IMR-90 (cell line): ENCODE measurements at regions not wholly inside any gene's neighbourhood (a gene's known extent, or its start where the extent isn't known, plus 50 kb on each side); places are given as distances from the start of the nearest gene placed in this dataset.

ENCODE experiments used
- ATAC-seq: fragments of 200-7000 bp; cut with Tn5 transposase; 2 replicates; pipeline ENCODE4 v1.9.1; 2020; ENCODE audit warnings: low read depth, mild to moderate bottlenecking, moderate library complexity
- BruUV-seq: library from RNA; stranded (reverse); fragments of 400-500 nt; replicated peaks from 2 replicates; lab custom pipeline; 2021; lab: Mats Ljungman, UMichigan
- CTCF ChIA-PET: fragments of 300-600 bp; formaldehyde crosslinking; extraction: SDS; loops from one replicate; lab custom pipeline; 2021; ENCODE audit warnings: antibody characterized with exemption; lab: Yijun Ruan, JAX
- POLR2A ChIA-PET: fragments of 300-600 bp; sonication (Branson Sonifier 250); formaldehyde crosslinking; loops from one replicate; lab custom pipeline; 2022; ENCODE audit warnings: antibody characterized with exemption; ENCODE audit not compliant: unreplicated experiment; lab: Charles Lee
- DNase-seq: peaks from one replicate; pipeline ENCODE4 v3.0.0; 2013
- H2AFZ ChIP-seq: replicated peaks from 2 replicates; pipeline ENCODE3; 2013; ENCODE audit warnings: low read length, mild to moderate bottlenecking; ENCODE audit not compliant: poor library complexity
- H2AK5ac ChIP-seq: 2 replicates; pipeline ENCODE4 v1.6.1; 2013; ENCODE audit warnings: low read depth, low read length, inconsistent platforms
- H2AK9ac ChIP-seq: replicated peaks from 2 replicates; pipeline ENCODE3; 2013; ENCODE audit warnings: mild to moderate bottlenecking, low read depth, low read length, moderate library complexity; ENCODE audit not compliant: poor library complexity
- H2BK120ac ChIP-seq: 2 replicates; pipeline ENCODE4 v1.6.1; 2013; ENCODE audit warnings: low read depth, low read length, inconsistent platforms
- H2BK15ac ChIP-seq: 3 replicates; pipeline ENCODE4 v1.6.1; 2013; ENCODE audit warnings: low read depth, low read length, inconsistent platforms
- H2BK20ac ChIP-seq: 2 replicates; pipeline ENCODE4 v1.6.1; 2013; ENCODE audit warnings: low read depth, mild to moderate bottlenecking, inconsistent platforms, low read length, moderate library complexity
- H2BK5ac ChIP-seq: 2 replicates; pipeline ENCODE4 v1.6.1; 2013; ENCODE audit warnings: mild to moderate bottlenecking, low read depth, low read length, inconsistent platforms; ENCODE audit not compliant: poor library complexity, severe bottlenecking
- H3K14ac ChIP-seq: replicated peaks from 2 replicates; pipeline ENCODE4 v1.6.1; 2013; ENCODE audit warnings: low read depth, low read length, inconsistent platforms
- H3K18ac ChIP-seq: 2 replicates; pipeline ENCODE4 v1.6.1; 2013; ENCODE audit warnings: low read depth, low read length, control low read depth
- H3K23ac ChIP-seq: 2 replicates; pipeline ENCODE4 v1.6.1; 2013; ENCODE audit warnings: low read depth, low read length, inconsistent platforms
- H3K27ac ChIP-seq: 2 replicates; pipeline ENCODE4 v1.5.1; 2013; ENCODE audit warnings: mild to moderate bottlenecking, control low read depth, low read length; ENCODE audit not compliant: insufficient read depth
- H3K27me3 ChIP-seq: 2 replicates; pipeline ENCODE4 v1.6.1; 2013; ENCODE audit warnings: low read length; ENCODE audit not compliant: control insufficient read depth, insufficient read depth
- H3K36me3 ChIP-seq: 2 replicates; pipeline ENCODE4 v1.6.1; 2013; ENCODE audit warnings: low read length, mixed read lengths; ENCODE audit not compliant: control insufficient read depth, insufficient read depth
- H3K4ac ChIP-seq: 2 replicates; pipeline ENCODE4 v1.6.1; 2013; ENCODE audit warnings: low read depth, low read length, inconsistent platforms
- H3K4me1 ChIP-seq: 2 replicates; pipeline ENCODE4 v1.6.1; 2013; ENCODE audit warnings: low read length, mixed read lengths; ENCODE audit not compliant: control insufficient read depth, insufficient read depth
- H3K4me2 ChIP-seq: 2 replicates; pipeline ENCODE4 v1.6.1; 2013; ENCODE audit warnings: low read depth, mild to moderate bottlenecking, control low read depth, low read length, moderate library complexity
- H3K4me3 ChIP-seq: 2 replicates; pipeline ENCODE4 v1.5.1; 2013; ENCODE audit warnings: low read depth, mild to moderate bottlenecking, control low read depth, low read length, moderate library complexity; ENCODE audit not compliant: insufficient read depth
- H3K56ac ChIP-seq: 2 replicates; pipeline ENCODE4 v1.6.1; 2013; ENCODE audit warnings: low read length, inconsistent platforms; ENCODE audit not compliant: insufficient read depth; ENCODE audit errors: extremely low read depth
- H3K79me1 ChIP-seq, 2 experiments: 2 replicates each; pipeline ENCODE4 v1.6.1; 2013; ENCODE audit warnings: low read length in 2 of 2, inconsistent platforms in 1 of 2, low read depth in 1 of 2
- H3K9ac ChIP-seq: 2 replicates; pipeline ENCODE4 v1.6.1; 2013; ENCODE audit warnings: low read depth, low read length, control low read depth
- H3K9me1 ChIP-seq: 2 replicates; pipeline ENCODE4 v1.6.1; 2013; ENCODE audit warnings: low read length, inconsistent platforms; ENCODE audit not compliant: insufficient read depth
- H3K9me3 ChIP-seq: 2 replicates; pipeline ENCODE4 v1.6.1; 2013; ENCODE audit warnings: low read length; ENCODE audit not compliant: control insufficient read depth, insufficient read depth
- H4K20me1 ChIP-seq: 2 replicates; pipeline ENCODE4 v1.6.1; 2013; ENCODE audit warnings: low read length, inconsistent platforms; ENCODE audit not compliant: insufficient read depth
- H4K5ac ChIP-seq: 2 replicates; pipeline ENCODE4 v1.6.1; 2013; ENCODE audit warnings: mild to moderate bottlenecking, low read depth, low read length, control low read depth
- H4K8ac ChIP-seq, 2 experiments: 2 replicates each; pipeline ENCODE4 v1.6.1; 2013; ENCODE audit warnings: low read depth in 2 of 2, low read length in 2 of 2, control low read depth in 1 of 2, inconsistent platforms in 1 of 2
- H4K91ac ChIP-seq: 2 replicates; pipeline ENCODE4 v1.6.1; 2013; ENCODE audit warnings: low read depth, low read length, inconsistent platforms; ENCODE audit not compliant: insufficient read depth
- BHLHE40 ChIP-seq: fragments of 150-350 bp; IDR thresholded peaks from 2 replicates; pipeline ENCODE4 v1.6.1; 2016; ENCODE audit warnings: mild to moderate bottlenecking, low read depth, low read length
- CEBPB ChIP-seq: IDR thresholded peaks from 2 replicates; pipeline ENCODE4 v1.6.1; 2012; ENCODE audit warnings: low read depth, low read length, improper control_type of control experiment
- CHD1 ChIP-seq: IDR thresholded peaks from 2 replicates; pipeline ENCODE4 v1.6.1; 2012; ENCODE audit warnings: low read depth, low read length, improper control_type of control experiment
- CTCF ChIP-seq: conservative IDR thresholded peaks from 2 replicates; pipeline ENCODE4 v1.5.1; 2012; ENCODE audit warnings: mild to moderate bottlenecking, low read depth, low read length, improper control_type of control experiment
- ELK1 ChIP-seq: fragments of 150-350 bp; IDR thresholded peaks from 2 replicates; pipeline ENCODE4 v1.6.1; 2016; ENCODE audit warnings: low read depth, mild to moderate bottlenecking, low read length, moderate library complexity, borderline replicate concordance
- FOS ChIP-seq: fragments of 150-350 bp; IDR thresholded peaks from 2 replicates; pipeline ENCODE4 v1.6.1; 2016; ENCODE audit warnings: low read depth, low read length
- MAFK ChIP-seq: IDR thresholded peaks from 2 replicates; pipeline ENCODE4 v1.6.1; 2012; ENCODE audit warnings: low read depth, low read length, improper control_type of control experiment
- MAZ ChIP-seq: IDR thresholded peaks from 2 replicates; pipeline ENCODE4 v1.6.1; 2012; ENCODE audit warnings: low read depth, mild to moderate bottlenecking, low read length, improper control_type of control experiment, moderate library complexity, borderline replicate concordance
- MXI1 ChIP-seq: IDR thresholded peaks from 2 replicates; pipeline ENCODE4 v1.6.1; 2012; ENCODE audit warnings: low read depth, mild to moderate bottlenecking, low read length, moderate library complexity, borderline replicate concordance
- NFE2L2 ChIP-seq: fragments of 150-350 bp; IDR thresholded peaks from 2 replicates; pipeline ENCODE4 v1.6.1; 2016; ENCODE audit warnings: low read depth, mild to moderate bottlenecking, low read length
- POLR2A ChIP-seq: IDR thresholded peaks from 2 replicates; pipeline ENCODE4 v1.6.1; 2012; ENCODE audit warnings: mild to moderate bottlenecking, low read depth, low read length
- RAD21 ChIP-seq: IDR thresholded peaks from 2 replicates; pipeline ENCODE4 v1.6.1; 2012; ENCODE audit warnings: low read length, improper control_type of control experiment
- RCOR1 ChIP-seq: IDR thresholded peaks from 2 replicates; pipeline ENCODE4 v1.6.1; 2012; ENCODE audit warnings: mild to moderate bottlenecking, low read length, improper control_type of control experiment; ENCODE audit not compliant: insufficient replicate concordance
- RFX5 ChIP-seq: IDR thresholded peaks from 2 replicates; pipeline ENCODE4 v1.8.0; 2012; ENCODE audit warnings: low read depth, mild to moderate bottlenecking, low read length, moderate library complexity
- SMC3 ChIP-seq: fragments of 150-350 bp; IDR thresholded peaks from 2 replicates; pipeline ENCODE4 v1.6.1; 2016; ENCODE audit warnings: low read depth, mild to moderate bottlenecking, antibody characterized with exemption, low read length, moderate library complexity
- USF2 ChIP-seq: fragments of 150-350 bp; IDR thresholded peaks from 2 replicates; pipeline ENCODE4 v1.6.1; 2017; ENCODE audit warnings: mild to moderate bottlenecking, antibody characterized with exemption, low read length, low read depth
- WGBS, 2 experiments: methylation state at CpG; one replicate each; pipeline versions ENCODE4 v1.1.5 to v1.1.7; 2013; ENCODE audit warnings: missing lambda C conversion rate in 2 of 2; ENCODE audit not compliant: insufficient read length in 1 of 2; ENCODE audit errors: extremely low coverage in 2 of 2; 5-methylcytosine and 5-hydroxymethylcytosine counted together
- dilution Hi-C: fragments of 300-500 bp; cut with HindIII; formaldehyde crosslinking; loops from one replicate; pipeline ENCODE4 v1.14.3; 2018; ENCODE audit warnings: low sequenced_read_pairs; ENCODE audit not compliant: unreplicated experiment
- in situ Hi-C: fragments of 300-500 bp; cut with MboI; formaldehyde crosslinking; loops from 3 replicates; pipeline ENCODE4 v1.14.3; 2019; ENCODE audit warnings: low sequenced_read_pairs, inconsistent platforms, mixed read lengths
- intact Hi-C: fragments of 100-400 bp; cut with micrococcal nuclease; formaldehyde crosslinking; loops from 2 replicates; pipeline ENCODE4 v1.10.0; 2022

- H3K23ac ChIP-seq: no peak overlapping the region
- no peak overlapping the region for H4K91ac ChIP-seq
- ATAC-seq (no peak), DNase-seq (no peak)
- intact Hi-C loops (no loop called here), in situ Hi-C loops (no loop called here), dilution Hi-C loops (no loop called here)
- no peak overlapping the region for H3K14ac ChIP-seq
- H3K9ac ChIP-seq: no peak overlapping the region
- H2BK120ac ChIP-seq: no peak overlapping the region
- H3K4me3 ChIP-seq: no peak overlapping the region
- H2AK5ac ChIP-seq: no peak overlapping the region
- H4K5ac ChIP-seq: no peak overlapping the region
- peaks cover 3% of the 10 kb centered on the region; the same call in 1 of the 2 replicates for H3K9me3 ChIP-seq
- 94% methylated on average over 3 of the region's 9 CpGs; no CpG with 5 or more reads in 1 of the 2 experiments for WGBS, 2 experiments
- H3K18ac ChIP-seq: no peak overlapping the region
- H2AFZ ChIP-seq: no peak overlapping the region
- peaks cover 16% of the 10 kb centered on the region for H3K27me3 ChIP-seq
- H2BK20ac ChIP-seq: no peak overlapping the region
- no peaks in the 10 kb centered on the region for H4K20me1 ChIP-seq
- H3K4ac ChIP-seq: no peak overlapping the region
- H3K27ac ChIP-seq: no peak overlapping the region
- H3K9me1 ChIP-seq: no peaks in the 10 kb centered on the region
- no peak overlapping the region for H2BK15ac ChIP-seq
- POLR2A ChIA-PET: no interaction called here
- no peak overlapping the region for H3K56ac ChIP-seq
- H3K79me1 ChIP-seq: no peaks in the 10 kb centered on the region
- H2AK9ac ChIP-seq: no peak overlapping the region
- H3K4me1 ChIP-seq: no peaks in the 10 kb centered on the region
- no peaks in the 10 kb centered on the region for H3K36me3 ChIP-seq
- CTCF ChIA-PET: no interaction called here
- H2BK5ac ChIP-seq: no peak overlapping the region
- TF ChIP-seq SMC3: no peak
- TF ChIP-seq FOS: no peak
- TF ChIP-seq USF2: no peak
- TF ChIP-seq POLR2A: no peak
- no peak for TF ChIP-seq CTCF
- TF ChIP-seq RCOR1: no peak
- TF ChIP-seq RFX5: no peak
- no peak for TF ChIP-seq MAZ
- TF ChIP-seq CEBPB: no peak
- TF ChIP-seq MAFK: no peak
- TF ChIP-seq NFE2L2: no peak
- no peak for TF ChIP-seq MXI1
- no peak for TF ChIP-seq CHD1
- no peak for TF ChIP-seq RAD21
- TF ChIP-seq ELK1: no peak
- TF ChIP-seq BHLHE40: no peak
- no peak overlapping the region for H4K8ac ChIP-seq
- H3K4me2 ChIP-seq: no peak overlapping the region
- BruUV-seq: no TSS peak
Measured at GRCh38 chr17:77631307-77631706, 327.2 kb upstream of the TNRC6C start.
